Activated CD4-positive, alpha-beta T cell treated with anti-CD3 and anti-CD28 coated beads for 36 hours (primary cell): ENCODE measurements at regions not wholly inside any gene's neighbourhood (a gene's known extent, or its start where the extent isn't known, plus 50 kb on each side); places are given as distances from the start of the nearest gene placed in this dataset.
A peak's percentile ranks its signal among the peaks of the same experiment; 100 is the strongest.
"Not testable (repeated sequence)": the region's sequence is repeated elsewhere in the genome, so short reads cannot be mapped to it uniquely, and the experiment has no call there.

Source experiments
- ATAC-seq: fragments of 200-7000 bp; cut with Tn5 transposase; one replicate; pipeline ENCODE4 v1.10.0; 2021; ENCODE audit warnings: mild to moderate bottlenecking, moderate library complexity
- CTCF ChIA-PET: fragments of 350-600 bp; sonication (Branson Sonifier 250); formaldehyde crosslinking; loops from one replicate; lab custom pipeline; 2021; ENCODE audit warnings: antibody characterized with exemption; lab: Charles Lee
- POLR2A ChIA-PET: fragments of 350-600 bp; sonication (Branson Sonifier 250); formaldehyde crosslinking; loops from one replicate; lab custom pipeline; 2021; ENCODE audit warnings: antibody characterized with exemption, inconsistent platforms; lab: Charles Lee
- DNase-seq: peaks from one replicate; pipeline ENCODE4 v3.0.0-alpha.2; 2020
- H3K27ac Mint-ChIP-seq: one replicate; pipeline ENCODE4 v1.8.0; 2021; ENCODE audit warnings: mixed read lengths
- H3K27me3 Mint-ChIP-seq: one replicate; pipeline ENCODE4 v1.8.0; 2021; ENCODE audit warnings: mixed read lengths
- H3K36me3 Mint-ChIP-seq: one replicate; pipeline ENCODE4 v1.8.0; 2021; ENCODE audit warnings: low read depth, mixed read lengths
- H3K4me1 Mint-ChIP-seq: one replicate; pipeline ENCODE4 v1.8.0; 2021; ENCODE audit warnings: mixed read lengths
- H3K4me3 Mint-ChIP-seq: one replicate; pipeline ENCODE4 v1.8.0; 2021; ENCODE audit warnings: mild to moderate bottlenecking, moderate library complexity, mixed read lengths
- H3K9me3 Mint-ChIP-seq: one replicate; pipeline ENCODE4 v1.8.0; 2021; ENCODE audit warnings: low read depth, mixed read lengths
- intact Hi-C, 2 experiments: fragments of 100-400 bp; cut with DNase I in 1 of 2; cut with micrococcal nuclease in 1 of 2; formaldehyde crosslinking; loops; one replicate each; pipeline versions ENCODE4 v1.14.2 to v1.15.1; 2022 to 2024; cut with DNase I, micrococcal nuclease

- no peaks in the 10 kb centered on the region for H3K9me3 Mint-ChIP-seq
- ATAC-seq (no peak), DNase-seq (no peak)
- intact Hi-C loops = no loop called here
- no peaks in the 10 kb centered on the region for H3K27me3 Mint-ChIP-seq
- no peak overlapping the region for H3K4me3 Mint-ChIP-seq
- ChIA-PET CTCF (interaction anchor here (0.6 to 1.2 kb wide), 2 partner anchors 11 to 1902 kb away, joined by 3 read pairs; no protein-coding TSS in a partner anchor), POLR2A (no interaction called here)
- H3K36me3 Mint-ChIP-seq = peaks cover 6% of the 10 kb centered on the region
- peaks cover 10% of the 10 kb centered on the region for H3K4me1 Mint-ChIP-seq
- H3K27ac Mint-ChIP-seq = no peak overlapping the region
These were observed 393.4 kb downstream of the ZFHX3 start for GRCh38 chr16:72654535-72654934.

GRCh38 chr16:72649254-72649944, 398.5 kb downstream of the ZFHX3 start:
- DNase-seq (no peak), ATAC-seq (no peak)
- ChIA-PET CTCF (no interaction called here), POLR2A (no interaction called here)
- intact Hi-C loops = no loop called here
- H3K4me1 Mint-ChIP-seq = no peaks in the 10 kb centered on the region
- peaks cover 2% of the 10 kb centered on the region for H3K27me3 Mint-ChIP-seq
- no peak overlapping the region for H3K27ac Mint-ChIP-seq
- peaks cover 2% of the 10 kb centered on the region for H3K9me3 Mint-ChIP-seq
- peaks cover 6% of the 10 kb centered on the region for H3K36me3 Mint-ChIP-seq
- no peak overlapping the region for H3K4me3 Mint-ChIP-seq

GRCh38 chr16:72646615-72647014, 401.3 kb downstream of the ZFHX3 start:
- ChIA-PET CTCF (no interaction called here), POLR2A (no interaction called here)
- no peak overlapping the region for H3K27ac Mint-ChIP-seq
- H3K4me3 Mint-ChIP-seq = no peak overlapping the region
- peaks cover 4% of the 10 kb centered on the region for H3K9me3 Mint-ChIP-seq
- DNase-seq (no peak), ATAC-seq (no peak)
- H3K36me3 Mint-ChIP-seq = no peaks in the 10 kb centered on the region
- no peaks in the 10 kb centered on the region for H3K4me1 Mint-ChIP-seq
- H3K27me3 Mint-ChIP-seq = peaks cover 2% of the 10 kb centered on the region
- intact Hi-C loops = no loop called here

GRCh38 chr16:72645538-72645937, 402.4 kb downstream of the ZFHX3 start:
- Mint-ChIP-seq H3K9me3 (peaks cover 6% of the 10 kb centered on the region), H3K27me3 (peaks cover 2% of the 10 kb centered on the region), H3K4me1 (no peaks in the 10 kb centered on the region), H3K36me3 (no peaks in the 10 kb centered on the region), H3K4me3 (no peak overlapping the region), H3K27ac (no peak overlapping the region)
- ATAC-seq (no peak), DNase-seq (no peak)
- intact Hi-C loops = no loop called here
- ChIA-PET POLR2A (no interaction called here), CTCF (interaction anchor here (0.6 kb wide), 1 partner anchor 188 kb away, joined by 3 read pairs; no protein-coding TSS in a partner anchor)

GRCh38 chr16:72644911-72645310, 403.0 kb downstream of the ZFHX3 start:
- Mint-ChIP-seq H3K27ac (no peak overlapping the region), H3K36me3 (no peaks in the 10 kb centered on the region), H3K9me3 (peaks cover 6% of the 10 kb centered on the region), H3K4me3 (no peak overlapping the region), H3K27me3 (peaks cover 2% of the 10 kb centered on the region), H3K4me1 (no peaks in the 10 kb centered on the region)
- POLR2A ChIA-PET = no interaction called here
- intact Hi-C loops = no loop called here
- CTCF ChIA-PET = interaction anchor here (0.6 kb wide), 1 partner anchor 188 kb away, joined by 3 read pairs; no protein-coding TSS in a partner anchor
- DNase-seq (no peak), ATAC-seq (no peak)

- Mint-ChIP-seq H3K4me1 (no peaks in the 10 kb centered on the region), H3K36me3 (peaks cover 7% of the 10 kb centered on the region), H3K27me3 (no peaks in the 10 kb centered on the region), H3K9me3 (peaks cover 16% of the 10 kb centered on the region), H3K27ac (no peak overlapping the region), H3K4me3 (no peak overlapping the region)
- DNase-seq (no peak), ATAC-seq (no peak)
- intact Hi-C loops = no loop called here
- ChIA-PET CTCF (no interaction called here), POLR2A (no interaction called here)
These were observed 408.4 kb downstream of the ZFHX3 start for GRCh38 chr16:72639494-72639893.

- H3K4me1 Mint-ChIP-seq = no peaks in the 10 kb centered on the region
- peaks cover 14% of the 10 kb centered on the region for H3K9me3 Mint-ChIP-seq
- no peak overlapping the region for H3K27ac Mint-ChIP-seq
- ChIA-PET CTCF (no interaction called here), POLR2A (no interaction called here)
- peaks cover 7% of the 10 kb centered on the region for H3K36me3 Mint-ChIP-seq
- ATAC-seq (no peak), DNase-seq (no peak)
- H3K27me3 Mint-ChIP-seq = no peaks in the 10 kb centered on the region
- intact Hi-C loops = no loop called here
- no peak overlapping the region for H3K4me3 Mint-ChIP-seq
These were observed 410.6 kb downstream of the ZFHX3 start for GRCh38 chr16:72637306-72637705.

- no peaks in the 10 kb centered on the region for H3K27me3 Mint-ChIP-seq
These were observed 412.2 kb downstream of the ZFHX3 start for GRCh38 chr16:72635694-72636093.

GRCh38 chr16:72635104-72635503, 412.8 kb downstream of the ZFHX3 start:
- H3K27ac Mint-ChIP-seq = no peak overlapping the region
- ChIA-PET CTCF (no interaction called here), POLR2A (no interaction called here)
- no peaks in the 10 kb centered on the region for H3K4me1 Mint-ChIP-seq
- H3K9me3 Mint-ChIP-seq = peaks cover 12% of the 10 kb centered on the region
- peaks cover 7% of the 10 kb centered on the region for H3K36me3 Mint-ChIP-seq
- no peak for DNase-seq
- no peak for ATAC-seq
- intact Hi-C loops = no loop called here
- H3K27me3 Mint-ChIP-seq = no peaks in the 10 kb centered on the region
- H3K4me3 Mint-ChIP-seq = no peak overlapping the region

More at GRCh38 chr16:72635694-72636093, 412.2 kb downstream of the ZFHX3 start:
- peaks cover 7% of the 10 kb centered on the region for H3K36me3 Mint-ChIP-seq
- DNase-seq (no peak), ATAC-seq (no peak)
- H3K27ac Mint-ChIP-seq = no peak overlapping the region
- ChIA-PET CTCF (no interaction called here), POLR2A (no interaction called here)
- H3K4me1 Mint-ChIP-seq = no peaks in the 10 kb centered on the region
- intact Hi-C loops = no loop called here
- H3K4me3 Mint-ChIP-seq = no peak overlapping the region
- peaks cover 12% of the 10 kb centered on the region for H3K9me3 Mint-ChIP-seq

GRCh38 chr16:72627182-72627896, 420.6 kb downstream of the ZFHX3 start:
- H3K4me3 Mint-ChIP-seq = peak overlapping the region; percentile 29
- CTCF ChIA-PET = not testable (repeated sequence)

GRCh38 chr16:72626623-72627022, 421.3 kb downstream of the ZFHX3 start:
- intact Hi-C loops = no loop called here
- no peaks in the 10 kb centered on the region for H3K4me1 Mint-ChIP-seq
- H3K4me3 Mint-ChIP-seq = peak overlapping the region; percentile 29
- peaks cover 4% of the 10 kb centered on the region for H3K36me3 Mint-ChIP-seq
- ATAC-seq (no peak), DNase-seq (no peak)
- no peak overlapping the region for H3K27ac Mint-ChIP-seq
- H3K9me3 Mint-ChIP-seq = peaks cover 1% of the 10 kb centered on the region
- no peaks in the 10 kb centered on the region for H3K27me3 Mint-ChIP-seq
- CTCF ChIA-PET = no interaction called here
- POLR2A ChIA-PET = no interaction called here

More at GRCh38 chr16:72627182-72627896, 420.6 kb downstream of the ZFHX3 start:
- H3K27ac Mint-ChIP-seq, ATAC-seq, H3K27me3 Mint-ChIP-seq, H3K9me3 Mint-ChIP-seq, DNase-seq, H3K4me1 Mint-ChIP-seq, intact Hi-C loops, POLR2A ChIA-PET, H3K36me3 Mint-ChIP-seq: not testable (repeated sequence)

GRCh38 chr16:72621651-72622050, 426.3 kb downstream of the ZFHX3 start:
- intact Hi-C loops = no loop called here
- Mint-ChIP-seq H3K4me3 (no peak overlapping the region), H3K36me3 (peaks cover 4% of the 10 kb centered on the region), H3K27me3 (no peaks in the 10 kb centered on the region), H3K4me1 (no peaks in the 10 kb centered on the region), H3K27ac (no peak overlapping the region), H3K9me3 (no peaks in the 10 kb centered on the region)
- DNase-seq = no peak
- ChIA-PET CTCF (interaction anchor here (0.9 kb wide), 1 partner anchor 42 kb away, joined by 3 read pairs; no protein-coding TSS in a partner anchor), POLR2A (no interaction called here)
- ATAC-seq = no peak
